Left ventricle myocardium inferior (tissue), 1 donor: ENCODE measurements at regions not wholly inside any gene's neighbourhood (a gene's known extent, or its start where the extent isn't known, plus 50 kb on each side); places are given as distances from the start of the nearest gene placed in this dataset.
"Not testable (repeated sequence)": the region's sequence is repeated elsewhere in the genome, so short reads cannot be mapped to it uniquely, and the experiment has no call there.

Experiments
- DNase-seq: peaks from one replicate; pipeline ENCODE4 v3.0.0-alpha.2; 2020
- H3K27ac ChIP-seq: fragments of 200-600 bp; replicated peaks from 2 replicates; pipeline ENCODE4 v1.8.0; 2021
- H3K27me3 ChIP-seq: fragments of 200-600 bp; 2 replicates; pipeline ENCODE4 v1.8.0; 2021; ENCODE audit warnings: low read depth
- H3K36me3 ChIP-seq: fragments of 200-600 bp; 2 replicates; pipeline ENCODE4 v1.8.0; 2021
- H3K4me1 ChIP-seq: fragments of 200-600 bp; 2 replicates; pipeline ENCODE4 v1.8.0; 2021
- H3K4me3 ChIP-seq: fragments of 200-600 bp; 2 replicates; pipeline ENCODE4 v1.8.0; 2021; ENCODE audit warnings: mild to moderate bottlenecking, moderate library complexity
- H3K9me3 ChIP-seq: fragments of 200-600 bp; replicated peaks from 2 replicates; pipeline ENCODE4 v1.8.0; 2021
- CTCF ChIP-seq: fragments of 200-600 bp; IDR thresholded peaks from 2 replicates; pipeline ENCODE4 v1.8.0; 2021; ENCODE audit warnings: antibody characterized with exemption, mild to moderate bottlenecking, borderline replicate concordance
- intact Hi-C: fragments of 100-400 bp; cut with micrococcal nuclease; formaldehyde crosslinking; loops from one replicate; pipeline ENCODE4 v1.11.0; 2022
- donor health status: DM: no; HTN: yes; CAD: no; lungs with severe emphysema.

DNA sequence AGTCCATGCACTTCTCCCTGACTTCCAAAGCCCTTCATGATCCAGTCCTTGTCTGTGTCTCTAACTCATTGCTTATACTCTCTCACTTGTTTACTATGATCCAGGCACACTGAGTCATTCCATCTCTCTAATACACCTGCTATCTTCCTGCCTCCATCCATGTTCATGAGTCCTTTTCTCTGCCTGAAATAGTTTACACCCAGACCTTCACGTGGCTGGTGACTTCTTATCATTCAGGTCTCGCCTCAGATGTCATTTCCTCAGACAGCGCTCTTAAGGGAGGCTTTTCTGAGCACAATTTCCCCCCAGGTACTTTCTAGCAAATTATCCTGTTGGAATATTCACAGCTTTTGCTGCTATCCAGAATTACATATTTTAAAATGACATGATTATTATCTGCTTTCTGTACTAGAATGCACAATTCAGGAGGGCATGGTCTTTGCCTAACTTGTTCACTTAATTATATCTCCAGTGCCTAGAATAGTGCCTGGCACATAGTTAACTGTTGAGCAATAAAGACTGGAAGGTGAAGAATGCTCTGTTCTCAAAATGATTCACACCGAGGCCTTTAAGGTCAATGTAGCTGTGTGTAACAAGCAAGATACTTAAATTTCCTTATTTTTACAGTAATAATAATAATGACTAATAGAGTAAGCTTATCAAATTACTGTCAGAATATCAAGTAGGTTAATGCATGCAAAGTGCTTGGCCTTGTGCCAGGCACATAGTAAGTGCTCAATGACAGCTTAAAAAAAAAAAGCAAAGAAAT, 183.7 kb upstream of the SPRY2 start:
- Histone ChIP-seq H3K9me3 (peaks cover 32% of the 10 kb centered on the region), H3K36me3 (no peaks in the 10 kb centered on the region), H3K4me1 (no peaks in the 10 kb centered on the region), H3K27me3 (no peaks in the 10 kb centered on the region), H3K4me3 (no peak overlapping the region), H3K27ac (no peak overlapping the region)
- TF ChIP-seq CTCF, result no peak
- no peak for DNase-seq
- intact Hi-C loops, result no loop called here

DNA sequence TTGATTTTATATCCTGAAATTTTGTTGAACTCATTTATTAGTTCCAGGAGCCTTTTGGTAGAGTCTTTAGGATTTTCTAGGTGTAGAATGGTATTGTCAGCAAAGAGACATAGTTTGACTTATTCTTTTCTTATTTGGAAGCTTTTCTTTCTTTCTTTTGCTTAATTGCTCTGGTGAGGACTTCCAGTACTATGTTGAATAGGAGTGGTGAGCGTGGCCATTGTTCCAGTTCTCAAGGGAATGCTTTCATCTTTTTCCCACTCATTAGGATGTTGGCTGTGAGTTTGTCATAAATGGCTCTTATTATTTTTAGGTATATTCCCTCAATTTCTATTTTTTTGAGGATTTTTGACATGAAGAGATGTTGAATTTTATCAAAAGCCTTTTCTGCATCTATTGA, 182.2 kb upstream of the SPRY2 start:
- Histone ChIP-seq H3K27me3 (no peaks in the 10 kb centered on the region), H3K9me3 (peaks cover 33% of the 10 kb centered on the region), H3K36me3 (no peaks in the 10 kb centered on the region), H3K4me3 (no peak overlapping the region), H3K27ac (no peak overlapping the region), H3K4me1 (no peaks in the 10 kb centered on the region)
- intact Hi-C loops, result no loop called here
- TF ChIP-seq CTCF, result no peak
- no peak for DNase-seq

GRCh38 chr13:80522463-80522862, 181.5 kb upstream of the SPRY2 start:
- H3K4me1 ChIP-seq, H3K4me3 ChIP-seq, intact Hi-C loops, H3K27ac ChIP-seq, H3K36me3 ChIP-seq, H3K27me3 ChIP-seq, DNase-seq: not testable (repeated sequence)
- H3K9me3 ChIP-seq, result peaks cover 35% of the 10 kb centered on the region

DNA sequence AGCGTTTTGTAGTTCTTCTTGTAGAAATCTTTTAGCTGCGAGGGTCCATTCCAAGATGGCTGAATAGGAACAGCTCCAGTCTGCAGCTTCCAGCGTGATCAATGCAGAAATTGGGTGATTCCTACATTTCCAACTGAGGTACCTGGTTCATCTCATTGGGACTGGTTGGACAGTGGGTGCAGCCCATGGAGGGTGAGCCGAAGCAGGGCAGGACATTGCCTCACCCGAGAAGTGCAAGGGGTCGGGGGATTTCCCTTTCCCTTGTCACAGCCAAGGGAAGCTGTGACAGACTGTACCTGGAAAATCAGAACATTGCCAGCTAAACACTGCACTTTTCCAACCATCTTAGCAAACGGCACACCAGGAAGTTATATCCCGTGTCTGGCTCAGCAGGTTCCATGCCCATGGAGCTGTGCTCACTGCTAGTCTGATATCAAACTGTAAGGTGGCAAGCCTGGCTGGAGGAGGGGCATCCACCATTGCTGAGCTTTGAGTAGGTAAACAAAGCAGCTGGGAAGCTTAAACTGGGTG, 176.0 kb upstream of the SPRY2 start:
- intact Hi-C loops, result no loop called here
- no peak overlapping the region for H3K4me3 ChIP-seq
- no peaks in the 10 kb centered on the region for H3K4me1 ChIP-seq
- H3K27ac ChIP-seq, result no peak overlapping the region
- no peak for DNase-seq
- H3K9me3 ChIP-seq, result peaks cover 48% of the 10 kb centered on the region
- H3K36me3 ChIP-seq, result peaks cover 4% of the 10 kb centered on the region
- no peak for TF ChIP-seq CTCF
- no peaks in the 10 kb centered on the region for H3K27me3 ChIP-seq

GRCh38 chr13:80515296-80515695, 174.4 kb upstream of the SPRY2 start:
- H3K4me3 ChIP-seq, result no peak overlapping the region
- H3K9me3 ChIP-seq, result peaks cover 35% of the 10 kb centered on the region
- no peak for TF ChIP-seq CTCF
- no peak overlapping the region for H3K27ac ChIP-seq
- DNase-seq, result no peak
- intact Hi-C loops, result no loop called here
- H3K4me1 ChIP-seq, result no peaks in the 10 kb centered on the region
- H3K27me3 ChIP-seq, result no peaks in the 10 kb centered on the region
- peaks cover 4% of the 10 kb centered on the region for H3K36me3 ChIP-seq

- intact Hi-C loops, result no loop called here
- Histone ChIP-seq H3K4me3 (no peak overlapping the region), H3K9me3 (peaks cover 23% of the 10 kb centered on the region), H3K27ac (no peak overlapping the region), H3K27me3 (no peaks in the 10 kb centered on the region), H3K4me1 (no peaks in the 10 kb centered on the region), H3K36me3 (peaks cover 4% of the 10 kb centered on the region)
- DNase-seq, result no peak
- TF ChIP-seq CTCF, result no peak
Measured at GRCh38 chr13:80513196-80513595, 172.3 kb upstream of the SPRY2 start.
